D721Med (cell line): ENCODE measurements at regions not wholly inside any gene's neighbourhood (a gene's known extent, or its start where the extent isn't known, plus 50 kb on each side); places are given as distances from the start of the nearest gene placed in this dataset.

Experiments used
- DNase-seq: peaks from one replicate; pipeline ENCODE4 v3.0.0; 2011; ENCODE audit warnings: low spot score; ENCODE audit not compliant: insufficient read length
- FAIRE-seq: peaks from 2 replicates; lab custom pipeline; 2011; peaks lifted over from hg19 to GRCh38; lab: Jason Lieb, UNC
- TF ChIP-seq, protein P1 (sequence below): IDR thresholded peaks from 2 replicates; pipeline ENCODE4 v1.5.1; 2012; ENCODE audit warnings: mild to moderate bottlenecking, control low read depth; ENCODE audit not compliant: insufficient read depth; ENCODE audit errors: missing control alignments

- no peak for DNase-seq
- FAIRE-seq, result no peak
- TF ChIP-seq, protein P1, sequence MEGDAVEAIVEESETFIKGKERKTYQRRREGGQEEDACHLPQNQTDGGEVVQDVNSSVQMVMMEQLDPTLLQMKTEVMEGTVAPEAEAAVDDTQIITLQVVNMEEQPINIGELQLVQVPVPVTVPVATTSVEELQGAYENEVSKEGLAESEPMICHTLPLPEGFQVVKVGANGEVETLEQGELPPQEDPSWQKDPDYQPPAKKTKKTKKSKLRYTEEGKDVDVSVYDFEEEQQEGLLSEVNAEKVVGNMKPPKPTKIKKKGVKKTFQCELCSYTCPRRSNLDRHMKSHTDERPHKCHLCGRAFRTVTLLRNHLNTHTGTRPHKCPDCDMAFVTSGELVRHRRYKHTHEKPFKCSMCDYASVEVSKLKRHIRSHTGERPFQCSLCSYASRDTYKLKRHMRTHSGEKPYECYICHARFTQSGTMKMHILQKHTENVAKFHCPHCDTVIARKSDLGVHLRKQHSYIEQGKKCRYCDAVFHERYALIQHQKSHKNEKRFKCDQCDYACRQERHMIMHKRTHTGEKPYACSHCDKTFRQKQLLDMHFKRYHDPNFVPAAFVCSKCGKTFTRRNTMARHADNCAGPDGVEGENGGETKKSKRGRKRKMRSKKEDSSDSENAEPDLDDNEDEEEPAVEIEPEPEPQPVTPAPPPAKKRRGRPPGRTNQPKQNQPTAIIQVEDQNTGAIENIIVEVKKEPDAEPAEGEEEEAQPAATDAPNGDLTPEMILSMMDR, result no peak
These were observed 287.5 kb downstream of the FLRT2 start for GRCh38 chr14:85817430-85817829.

DNA sequence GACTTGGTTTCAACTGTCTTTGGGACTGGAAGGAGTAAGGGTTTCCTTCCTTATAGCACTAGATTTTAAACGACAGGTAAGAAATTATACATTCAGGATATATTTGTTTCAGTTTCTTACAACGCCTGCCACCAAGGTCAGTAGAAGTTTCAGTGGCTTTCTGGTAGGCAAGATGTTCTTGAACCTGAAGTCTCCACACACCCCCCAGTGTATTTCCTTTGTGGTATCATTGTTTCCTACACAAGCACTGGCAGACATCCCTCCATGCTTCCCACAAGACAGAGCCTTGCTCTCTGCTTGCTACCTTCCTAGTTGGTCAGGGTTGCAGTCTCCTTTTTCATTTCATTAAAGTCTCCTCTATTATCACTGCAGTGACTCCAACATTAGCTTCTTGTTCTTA is 283.1 kb downstream of the FLRT2 start:
- DNase-seq, result no peak
- no peak for FAIRE-seq
- TF ChIP-seq, protein P1, result no peak

GRCh38 chr14:85811340-85811739 is 281.4 kb downstream of the FLRT2 start:
- DNase-seq (no peak), FAIRE-seq (no peak)
- TF ChIP-seq, protein P1, result no peak

- TF ChIP-seq, protein P1, result no peak
- DNase-seq, result no peak
- no peak for FAIRE-seq
These were observed 269.7 kb downstream of the FLRT2 start for GRCh38 chr14:85799668-85800067.

- TF ChIP-seq, protein P1, result no peak
- DNase-seq (no peak), FAIRE-seq (no peak)
These were observed 268.9 kb downstream of the FLRT2 start for GRCh38 chr14:85798856-85799255.

GRCh38 chr14:85793533-85793932 is 263.6 kb downstream of the FLRT2 start:
- TF ChIP-seq, protein P1, result no peak
- DNase-seq (no peak), FAIRE-seq (no peak)

- DNase-seq (no peak), FAIRE-seq (no peak)
- TF ChIP-seq, protein P1, result no peak
These were observed 259.6 kb downstream of the FLRT2 start for GRCh38 chr14:85789506-85789905.
